ENCODE measurements at regions not wholly inside any gene's neighbourhood (a gene's known extent, or its start where the extent isn't known, plus 50 kb on each side); places are given as distances from the start of the nearest gene placed in this dataset.

GRCh38 chr6:94670017-94670416 lies 907.3 kb upstream of the MANEA start:
- DNase-seq (ENCODE audit: low read depth, low spot score): no peak
- H3K4me3 ChIP-seq (ENCODE audit: low read depth, low read length): no peak overlapping the region
- CTCF ChIA-PET: no interaction called here
- POLR2A ChIA-PET: no interaction called here
- TF ChIP-seq CTCF (IDR thresholded peaks at IDR 0.05; ENCODE audit: insufficient read depth, low read length, missing control alignments): no peak

DNA sequence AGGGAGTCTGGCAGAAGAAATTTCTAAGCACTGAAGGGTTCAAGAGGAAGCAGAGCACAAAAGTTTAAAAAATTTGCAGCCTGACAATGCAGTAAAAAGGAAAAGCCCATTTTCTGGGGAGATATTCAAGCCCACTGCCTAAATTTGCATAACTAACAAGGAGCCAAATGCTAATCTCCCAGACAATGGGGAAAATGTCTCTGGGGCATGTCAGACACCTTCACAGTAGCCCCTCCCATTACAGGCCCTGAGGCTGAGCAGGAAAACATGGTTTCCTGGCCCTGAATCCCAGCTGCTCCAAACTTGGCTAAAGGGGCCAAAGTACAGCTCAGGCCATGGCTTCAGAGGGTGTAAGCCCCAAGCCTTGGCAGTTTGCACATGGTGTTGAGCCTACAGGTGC lies 908.5 kb upstream of the MANEA start:
- POLR2A ChIA-PET: no interaction called here
- DNase-seq (ENCODE audit: low read depth, low spot score): no peak
- CTCF ChIA-PET: no interaction called here
- TF ChIP-seq CTCF (IDR thresholded peaks at IDR 0.05; ENCODE audit: insufficient read depth, low read length, missing control alignments): no peak
- H3K4me3 ChIP-seq (ENCODE audit: low read depth, low read length): no peak overlapping the region

DNA sequence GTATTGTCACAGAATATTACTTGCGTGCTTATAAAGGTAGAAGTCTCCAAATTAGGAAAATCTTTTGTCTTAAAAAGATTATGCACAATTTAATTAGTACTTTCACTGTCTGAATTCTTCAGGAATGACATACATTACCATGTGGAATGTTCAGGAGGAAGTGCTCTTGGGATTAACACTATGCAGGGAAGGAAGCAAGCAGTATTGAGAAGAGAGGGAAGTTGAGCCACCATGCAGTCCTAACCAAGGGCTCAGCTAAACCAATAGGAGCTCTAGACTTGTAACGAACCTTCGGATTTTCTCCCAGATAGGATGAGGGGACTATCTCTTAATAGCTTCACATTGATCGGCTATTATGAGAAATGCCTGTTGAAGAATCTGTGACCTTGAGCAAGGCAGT lies 918.4 kb upstream of the MANEA start:
- no peak for DNase-seq (ENCODE audit: low read depth, low spot score)
- POLR2A ChIA-PET: no interaction called here
- H3K4me3 ChIP-seq (ENCODE audit: low read depth, low read length): no peak overlapping the region
- CTCF ChIA-PET: no interaction called here
- no peak for TF ChIP-seq CTCF (IDR thresholded peaks at IDR 0.05; ENCODE audit: insufficient read depth, low read length, missing control alignments)

- no peak for TF ChIP-seq CTCF (IDR thresholded peaks at IDR 0.05; ENCODE audit: insufficient read depth, low read length, missing control alignments)
- ChIA-PET CTCF (no interaction called here), POLR2A (no interaction called here)
- no peak overlapping the region for H3K4me3 ChIP-seq (ENCODE audit: low read depth, low read length)
- no peak for DNase-seq (ENCODE audit: low read depth, low spot score)
Observed at GRCh38 chr6:94651239-94651638, 926.1 kb upstream of the MANEA start.

- DNase-seq (ENCODE audit: low read depth, low spot score): no peak
- TF ChIP-seq CTCF (IDR thresholded peaks at IDR 0.05; ENCODE audit: insufficient read depth, low read length, missing control alignments): no peak
- CTCF ChIA-PET: no interaction called here
- POLR2A ChIA-PET: no interaction called here
- no peak overlapping the region for H3K4me3 ChIP-seq (ENCODE audit: low read depth, low read length)
Observed at GRCh38 chr6:94645191-94645590, 932.1 kb upstream of the MANEA start.

DNA sequence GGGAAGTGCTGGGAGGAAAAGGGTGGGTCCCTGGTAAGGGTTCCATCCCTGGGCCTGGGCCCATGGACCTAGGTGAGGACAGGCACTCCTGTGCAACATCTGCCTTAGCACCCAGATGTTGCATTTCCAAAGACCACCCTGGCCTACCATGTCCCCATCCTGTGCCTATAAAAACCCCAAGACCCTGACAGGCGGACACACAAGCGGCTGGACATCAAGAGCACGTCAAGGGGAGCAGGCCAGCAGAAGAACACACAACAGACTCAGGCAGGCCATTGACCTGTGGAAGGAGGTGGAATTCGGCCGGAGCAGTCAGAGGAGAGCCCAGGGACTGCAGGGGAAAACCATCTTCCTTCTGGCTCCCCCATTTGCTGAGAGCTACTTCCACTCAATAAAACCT lies 937.8 kb upstream of the MANEA start:
- no peak for TF ChIP-seq CTCF (IDR thresholded peaks at IDR 0.05; ENCODE audit: insufficient read depth, low read length, missing control alignments)
- CTCF ChIA-PET: no interaction called here
- POLR2A ChIA-PET: no interaction called here
- DNase-seq (ENCODE audit: low read depth, low spot score): no peak
- H3K4me3 ChIP-seq (ENCODE audit: low read depth, low read length): no peak overlapping the region
